MCF 10A (cell line): ENCODE measurements at regions not wholly inside any gene's neighbourhood (a gene's known extent, or its start where the extent isn't known, plus 50 kb on each side); places are given as distances from the start of the nearest gene placed in this dataset.

Experiments
- BruUV-seq: library from RNA; stranded (reverse); fragments of 400-500 nt; replicated peaks from 2 replicates; lab custom pipeline; 2021; lab: Mats Ljungman, UMichigan
- CTCF ChIA-PET: fragments of 300-600 bp; sonication (Branson Sonifier 250); formaldehyde crosslinking; extraction: SDS; loops from one replicate; lab custom pipeline; 2021; ENCODE audit warnings: antibody characterized with exemption, inconsistent platforms; lab: Yijun Ruan, JAX
- POLR2A ChIA-PET: fragments of 300-600, 350-650 bp; sonication (Branson Sonifier 250); formaldehyde crosslinking; extraction: SDS; loops from one replicate; lab custom pipeline; 2020; ENCODE audit warnings: antibody characterized with exemption, inconsistent platforms; lab: Yijun Ruan, JAX
- DNase-seq: peaks from one replicate; pipeline ENCODE4 v3.0.0-alpha.2; 2018; ENCODE audit not compliant: unreplicated experiment
- H3K27ac Mint-ChIP-seq: one replicate; pipeline ENCODE4 v1.8.0; 2022; ENCODE audit warnings: mild to moderate bottlenecking, low read depth, mixed read lengths; ENCODE audit not compliant: unreplicated experiment
- H3K27me3 Mint-ChIP-seq: one replicate; pipeline ENCODE4 v1.8.0; 2022; ENCODE audit warnings: mixed read lengths; ENCODE audit not compliant: insufficient read depth, unreplicated experiment
- H3K36me3 Mint-ChIP-seq: one replicate; pipeline ENCODE4 v1.8.0; 2022; ENCODE audit warnings: mild to moderate bottlenecking, moderate library complexity, mixed read lengths; ENCODE audit not compliant: insufficient read depth, unreplicated experiment
- H3K4me1 Mint-ChIP-seq: one replicate; pipeline ENCODE4 v1.8.0; 2022; ENCODE audit warnings: mixed read lengths; ENCODE audit not compliant: insufficient read depth, unreplicated experiment
- H3K4me3 Mint-ChIP-seq: one replicate; pipeline ENCODE4 v1.8.0; 2022; ENCODE audit warnings: mild to moderate bottlenecking, moderate library complexity, mixed read lengths; ENCODE audit not compliant: unreplicated experiment
- H3K9me3 Mint-ChIP-seq: one replicate; pipeline ENCODE4 v1.8.0; 2022; ENCODE audit warnings: mixed read lengths; ENCODE audit not compliant: unreplicated experiment
- CTCF ChIP-seq: fragments of 200-600 bp; IDR thresholded peaks from one replicate; pipeline ENCODE4 v1.8.0; 2022; ENCODE audit warnings: antibody characterized with exemption, mild to moderate bottlenecking; ENCODE audit not compliant: unreplicated experiment
- intact Hi-C: fragments of 100-400 bp; cut with micrococcal nuclease; formaldehyde crosslinking; loops from 2 replicates; pipeline ENCODE4 v1.14.1; 2022

GRCh38 chr3:18062657-18063025 lies 320.2 kb upstream of the TBC1D5 start:
- POLR2A ChIA-PET: interaction anchor here (0.7 kb wide), 1 partner anchor 496 kb away, joined by 3 read pairs; no protein-coding TSS in a partner anchor
- Mint-ChIP-seq H3K27me3 (no peaks in the 10 kb centered on the region), H3K4me1 (peaks cover 22% of the 10 kb centered on the region)

GRCh38 chr3:18061737-18062656 lies 319.6 kb upstream of the TBC1D5 start:
- no peak for TF ChIP-seq CTCF
- H3K4me1 Mint-ChIP-seq: peaks cover 22% of the 10 kb centered on the region
- H3K9me3 Mint-ChIP-seq: no peaks in the 10 kb centered on the region
- no peaks in the 10 kb centered on the region for H3K36me3 Mint-ChIP-seq
- BruUV-seq: no TSS peak
- no peaks in the 10 kb centered on the region for H3K27me3 Mint-ChIP-seq
- ChIA-PET POLR2A (no interaction called here), CTCF (interaction anchor here (0.6 kb wide), 1 partner anchor 590 kb away, joined by 3 read pairs; no protein-coding TSS in a partner anchor)
- peak; percentile 47 for DNase-seq
- H3K4me3 Mint-ChIP-seq: no peak overlapping the region
- H3K27ac Mint-ChIP-seq: no peak overlapping the region
- intact Hi-C loops: no loop called here

More at GRCh38 chr3:18062657-18063025, 320.2 kb upstream of the TBC1D5 start:
- no peak for DNase-seq
- intact Hi-C loops: no loop called here
- BruUV-seq: no TSS peak
- CTCF ChIA-PET: interaction anchor here (0.6 to 1.4 kb wide), 2 partner anchors 232 to 590 kb away, joined by 3 read pairs; no protein-coding TSS in a partner anchor
- Mint-ChIP-seq H3K27ac (no peak overlapping the region), H3K36me3 (no peaks in the 10 kb centered on the region), H3K9me3 (no peaks in the 10 kb centered on the region), H3K4me3 (no peak overlapping the region)
- TF ChIP-seq CTCF: no peak

DNA sequence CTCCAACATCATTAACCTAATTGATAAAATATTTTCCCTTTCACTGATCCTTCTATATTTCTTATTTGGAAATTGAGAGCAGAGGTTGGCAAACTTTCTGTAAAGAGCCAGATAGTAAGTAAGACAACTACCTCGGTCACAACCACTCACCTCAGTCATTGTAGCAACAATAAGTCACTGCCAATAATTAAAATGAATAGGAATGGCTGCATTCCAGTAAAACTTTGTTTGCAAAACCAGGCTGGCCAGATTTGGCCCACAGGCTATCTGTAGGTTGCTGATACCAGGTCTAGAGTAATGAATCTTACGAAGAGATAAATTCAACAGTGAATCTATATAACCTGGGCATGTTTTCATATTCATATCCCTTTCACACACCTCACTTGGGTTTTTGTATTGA lies 316.2 kb upstream of the TBC1D5 start:
- H3K27me3 Mint-ChIP-seq: no peaks in the 10 kb centered on the region
- ChIA-PET POLR2A (no interaction called here), CTCF (no interaction called here)
- no peaks in the 10 kb centered on the region for H3K36me3 Mint-ChIP-seq
- no peak overlapping the region for H3K4me3 Mint-ChIP-seq
- no peak overlapping the region for H3K27ac Mint-ChIP-seq
- no peaks in the 10 kb centered on the region for H3K9me3 Mint-ChIP-seq
- no peak for TF ChIP-seq CTCF
- intact Hi-C loops: no loop called here
- no peak for DNase-seq
- no TSS peak for BruUV-seq
- H3K4me1 Mint-ChIP-seq: peaks cover 17% of the 10 kb centered on the region

DNA sequence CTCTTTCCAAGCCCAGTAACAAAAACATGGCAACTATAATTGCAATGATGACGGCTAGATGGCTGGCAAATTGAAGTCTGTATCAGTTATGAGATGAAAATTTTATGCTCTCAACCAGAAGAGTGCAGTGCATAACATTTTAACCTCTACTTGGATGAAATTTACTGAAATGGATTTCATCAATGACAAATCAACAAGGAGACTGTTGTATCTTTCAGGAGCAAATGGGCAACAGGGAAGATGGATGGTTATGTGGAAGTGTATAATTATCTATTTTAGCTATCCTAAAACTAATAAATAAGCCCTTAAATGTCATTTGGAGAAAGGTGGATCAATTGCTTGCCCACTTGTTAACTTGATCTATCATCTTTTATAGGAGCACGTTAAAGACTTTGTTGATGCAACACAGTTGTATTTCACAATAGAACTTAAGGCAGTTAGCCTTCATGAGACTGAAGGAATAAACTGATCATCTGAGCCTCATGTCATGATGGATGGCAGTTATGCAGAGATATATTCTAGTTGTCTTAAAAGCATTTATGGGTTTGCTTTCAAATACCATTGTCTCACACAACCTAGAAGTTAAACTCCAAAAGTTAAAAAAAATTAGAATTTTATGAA lies 315.1 kb upstream of the TBC1D5 start:
- peaks cover 11% of the 10 kb centered on the region for H3K4me1 Mint-ChIP-seq
- H3K4me3 Mint-ChIP-seq: no peak overlapping the region
- no peak for DNase-seq
- H3K9me3 Mint-ChIP-seq: no peaks in the 10 kb centered on the region
- no peak overlapping the region for H3K27ac Mint-ChIP-seq
- intact Hi-C loops: no loop called here
- no TSS peak for BruUV-seq
- ChIA-PET CTCF (no interaction called here), POLR2A (no interaction called here)
- TF ChIP-seq CTCF: no peak
- no peaks in the 10 kb centered on the region for H3K27me3 Mint-ChIP-seq
- no peaks in the 10 kb centered on the region for H3K36me3 Mint-ChIP-seq
